IPS-15b (cell line): ENCODE measurements at regions not wholly inside any gene's neighbourhood (a gene's known extent, or its start where the extent isn't known, plus 50 kb on each side); places are given as distances from the start of the nearest gene placed in this dataset.

ENCODE experiments used
- H3K27me3 ChIP-seq: one replicate; pipeline ENCODE4 v1.6.1; 2013; ENCODE audit warnings: low read length; ENCODE audit not compliant: control insufficient read depth, insufficient read depth
- H3K36me3 ChIP-seq: one replicate; pipeline ENCODE4 v1.6.1; 2013; ENCODE audit warnings: low read length; ENCODE audit not compliant: control insufficient read depth, insufficient read depth
- H3K4me1 ChIP-seq: one replicate; pipeline ENCODE4 v1.6.1; 2013; ENCODE audit warnings: mild to moderate bottlenecking, low read length; ENCODE audit not compliant: control insufficient read depth, insufficient read depth
- H3K4me3 ChIP-seq: one replicate; pipeline ENCODE4 v1.5.1; 2013; ENCODE audit warnings: low read depth, low read length
- H3K9ac ChIP-seq: one replicate; pipeline ENCODE4 v1.6.1; 2013; ENCODE audit warnings: low read depth, mild to moderate bottlenecking, low read length
- H3K9me3 ChIP-seq: one replicate; pipeline ENCODE4 v1.6.1; 2013; ENCODE audit warnings: mild to moderate bottlenecking, low read length; ENCODE audit not compliant: control insufficient read depth, insufficient read depth

- H3K9me3 ChIP-seq = no peaks in the 10 kb centered on the region
- H3K4me1 ChIP-seq = no peaks in the 10 kb centered on the region
- H3K27me3 ChIP-seq = no peaks in the 10 kb centered on the region
- no peak overlapping the region for H3K4me3 ChIP-seq
- H3K9ac ChIP-seq = no peak overlapping the region
- no peaks in the 10 kb centered on the region for H3K36me3 ChIP-seq
Measured at GRCh38 chr20:19922716-19923115, 94.4 kb upstream of the NAA20 start.

- no peak overlapping the region for H3K9ac ChIP-seq
- no peaks in the 10 kb centered on the region for H3K4me1 ChIP-seq
- H3K36me3 ChIP-seq = no peaks in the 10 kb centered on the region
- no peaks in the 10 kb centered on the region for H3K9me3 ChIP-seq
- no peak overlapping the region for H3K4me3 ChIP-seq
- no peaks in the 10 kb centered on the region for H3K27me3 ChIP-seq
Measured at GRCh38 chr20:19923762-19924161, 93.4 kb upstream of the NAA20 start.

GRCh38 chr20:19924255-19924654 lies 92.9 kb upstream of the NAA20 start:
- Histone ChIP-seq H3K4me1 (no peaks in the 10 kb centered on the region), H3K36me3 (no peaks in the 10 kb centered on the region), H3K4me3 (no peak overlapping the region)

GRCh38 chr20:19926591-19926990 lies 90.6 kb upstream of the NAA20 start:
- Histone ChIP-seq H3K9me3 (no peaks in the 10 kb centered on the region), H3K9ac (no peak overlapping the region), H3K4me1 (no peaks in the 10 kb centered on the region)

More at GRCh38 chr20:19924255-19924654, 92.9 kb upstream of the NAA20 start:
- Histone ChIP-seq H3K27me3 (no peaks in the 10 kb centered on the region), H3K9me3 (no peaks in the 10 kb centered on the region), H3K9ac (no peak overlapping the region)

GRCh38 chr20:19928328-19929011 lies 88.7 kb upstream of the NAA20 start:
- no peaks in the 10 kb centered on the region for H3K27me3 ChIP-seq
- no peaks in the 10 kb centered on the region for H3K9me3 ChIP-seq
- no peak overlapping the region for H3K4me3 ChIP-seq
- no peak overlapping the region for H3K9ac ChIP-seq
- no peaks in the 10 kb centered on the region for H3K4me1 ChIP-seq
- no peaks in the 10 kb centered on the region for H3K36me3 ChIP-seq

More at GRCh38 chr20:19926591-19926990, 90.6 kb upstream of the NAA20 start:
- no peaks in the 10 kb centered on the region for H3K27me3 ChIP-seq
- H3K4me3 ChIP-seq = no peak overlapping the region
- no peaks in the 10 kb centered on the region for H3K36me3 ChIP-seq

- no peak overlapping the region for H3K9ac ChIP-seq
- H3K9me3 ChIP-seq = no peaks in the 10 kb centered on the region
- no peaks in the 10 kb centered on the region for H3K36me3 ChIP-seq
- H3K4me1 ChIP-seq = no peaks in the 10 kb centered on the region
- no peak overlapping the region for H3K4me3 ChIP-seq
- no peaks in the 10 kb centered on the region for H3K27me3 ChIP-seq
Measured at GRCh38 chr20:19929012-19929360, 88.2 kb upstream of the NAA20 start.

GRCh38 chr20:19929481-19930145 lies 87.5 kb upstream of the NAA20 start:
- H3K9me3 ChIP-seq = no peaks in the 10 kb centered on the region
- no peak overlapping the region for H3K4me3 ChIP-seq
- no peaks in the 10 kb centered on the region for H3K4me1 ChIP-seq
- H3K27me3 ChIP-seq = no peaks in the 10 kb centered on the region
- no peak overlapping the region for H3K9ac ChIP-seq
- H3K36me3 ChIP-seq = no peaks in the 10 kb centered on the region

- no peaks in the 10 kb centered on the region for H3K27me3 ChIP-seq
- H3K9ac ChIP-seq = no peak overlapping the region
- H3K4me1 ChIP-seq = peaks cover 2% of the 10 kb centered on the region
Measured at GRCh38 chr20:19930426-19930825, 86.7 kb upstream of the NAA20 start.

GRCh38 chr20:19932170-19932667 lies 84.9 kb upstream of the NAA20 start:
- no peak overlapping the region for H3K9ac ChIP-seq

More at GRCh38 chr20:19930426-19930825, 86.7 kb upstream of the NAA20 start:
- H3K9me3 ChIP-seq = no peaks in the 10 kb centered on the region
- no peaks in the 10 kb centered on the region for H3K36me3 ChIP-seq
- no peak overlapping the region for H3K4me3 ChIP-seq

GRCh38 chr20:19934792-19935491 lies 82.2 kb upstream of the NAA20 start:
- Histone ChIP-seq H3K36me3 (no peaks in the 10 kb centered on the region), H3K4me1 (peaks cover 2% of the 10 kb centered on the region), H3K9ac (no peak overlapping the region), H3K4me3 (no peak overlapping the region), H3K9me3 (no peaks in the 10 kb centered on the region), H3K27me3 (no peaks in the 10 kb centered on the region)

More at GRCh38 chr20:19932170-19932667, 84.9 kb upstream of the NAA20 start:
- H3K9me3 ChIP-seq = no peaks in the 10 kb centered on the region
- no peaks in the 10 kb centered on the region for H3K36me3 ChIP-seq
- H3K27me3 ChIP-seq = no peaks in the 10 kb centered on the region
- H3K4me1 ChIP-seq = peaks cover 2% of the 10 kb centered on the region
- H3K4me3 ChIP-seq = no peak overlapping the region

GRCh38 chr20:19935842-19936241 lies 81.3 kb upstream of the NAA20 start:
- H3K36me3 ChIP-seq = no peaks in the 10 kb centered on the region
- H3K27me3 ChIP-seq = no peaks in the 10 kb centered on the region
- H3K4me1 ChIP-seq = peaks cover 2% of the 10 kb centered on the region
- no peaks in the 10 kb centered on the region for H3K9me3 ChIP-seq
- H3K9ac ChIP-seq = no peak overlapping the region
- H3K4me3 ChIP-seq = no peak overlapping the region
